HK-2 (cell line): ENCODE measurements at regions not wholly inside any gene's neighbourhood (a gene's known extent, or its start where the extent isn't known, plus 50 kb on each side); places are given as distances from the start of the nearest gene placed in this dataset.
A peak's percentile ranks its signal among the peaks of the same experiment; 100 is the strongest.
"Not testable (repeated sequence)": the region's sequence is repeated elsewhere in the genome, so short reads cannot be mapped to it uniquely, and the experiment has no call there.

Experiments used
- DNase-seq: peaks from one replicate; pipeline ENCODE4 v3.0.0-alpha.2; 2018; ENCODE audit not compliant: unreplicated experiment

DNA sequence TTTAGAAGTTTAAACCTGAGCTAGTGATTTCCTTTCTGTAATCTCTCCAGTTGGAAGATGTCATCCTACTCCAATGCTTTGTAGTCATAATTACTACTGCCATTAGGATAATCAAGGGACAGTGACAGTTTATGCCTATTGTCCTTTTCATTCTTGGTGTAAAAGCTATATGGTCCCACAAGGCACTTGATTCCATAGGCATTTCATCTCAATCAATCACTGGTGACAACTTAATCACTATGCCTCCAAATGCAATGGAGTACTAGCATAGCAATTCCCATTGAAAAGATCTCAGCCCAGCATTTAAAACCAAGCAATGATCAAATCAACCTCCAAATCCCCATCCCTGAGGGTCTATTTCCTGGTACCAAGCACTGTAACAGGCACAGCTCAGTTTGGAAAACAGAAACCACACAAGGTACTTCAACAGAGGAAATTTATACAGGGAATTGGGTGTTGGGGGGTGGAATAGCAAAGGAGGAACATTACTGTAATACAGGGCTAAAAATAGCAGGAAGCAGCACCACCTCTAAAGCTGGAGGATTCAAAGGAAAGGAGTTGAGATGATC is 51.0 kb downstream of the FHIP2A start:
- no peak for DNase-seq

DNA sequence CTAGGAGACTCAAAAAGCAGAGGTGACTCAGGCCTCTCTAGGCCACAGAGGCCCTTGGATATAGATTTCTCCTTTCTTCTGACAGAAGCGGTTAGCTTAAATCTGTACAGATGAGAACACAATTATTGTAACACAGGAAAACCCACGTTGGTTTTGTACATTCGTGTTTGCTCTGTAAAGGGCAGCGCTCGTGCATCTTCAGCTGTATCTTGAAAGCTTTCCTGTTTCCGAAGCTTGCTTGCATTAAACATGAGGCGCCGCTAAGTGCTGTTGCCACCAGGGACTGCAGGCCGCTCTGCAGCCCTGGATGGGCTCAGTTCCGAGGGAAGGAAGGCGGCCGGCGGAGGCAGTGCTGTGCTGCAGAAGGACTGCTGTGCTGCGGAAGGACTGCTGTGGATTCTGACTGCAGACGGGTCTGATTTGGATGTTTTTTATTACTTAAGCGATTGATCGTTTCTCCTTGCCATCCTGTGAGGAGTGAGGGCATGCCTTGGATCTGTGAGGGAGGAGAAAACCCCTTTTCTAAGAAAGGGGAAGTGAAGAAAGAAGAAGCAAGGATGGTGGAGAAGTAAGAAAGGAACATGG is 53.3 kb downstream of the FHIP2A start:
- no peak for DNase-seq

DNA sequence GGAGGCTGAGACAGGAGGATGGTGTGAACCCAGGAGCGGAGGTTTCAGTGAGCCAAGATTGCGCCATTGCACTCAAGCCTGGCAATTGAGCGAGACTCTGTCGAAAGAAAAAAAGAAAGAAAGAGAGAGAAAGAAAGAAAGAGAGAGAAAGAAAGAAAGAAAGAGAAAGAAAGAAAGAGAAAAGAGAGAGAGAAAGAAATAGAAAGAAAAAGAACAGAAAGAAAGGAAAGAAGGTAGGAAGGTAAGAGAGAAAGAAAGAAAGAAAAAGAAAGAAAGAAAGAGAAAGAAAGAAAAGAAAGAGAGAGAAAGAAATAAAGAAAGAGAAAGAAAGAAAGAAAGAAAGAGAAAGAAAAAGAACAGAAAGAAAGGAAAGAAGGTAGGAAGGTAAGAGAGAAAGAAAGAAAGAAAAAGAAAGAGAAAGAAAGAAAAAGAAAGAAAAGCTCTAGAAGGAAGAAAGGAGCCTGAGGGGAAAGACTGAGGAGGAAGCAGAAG is 54.1 kb downstream of the FHIP2A start:
- not testable (repeated sequence) for DNase-seq

DNA sequence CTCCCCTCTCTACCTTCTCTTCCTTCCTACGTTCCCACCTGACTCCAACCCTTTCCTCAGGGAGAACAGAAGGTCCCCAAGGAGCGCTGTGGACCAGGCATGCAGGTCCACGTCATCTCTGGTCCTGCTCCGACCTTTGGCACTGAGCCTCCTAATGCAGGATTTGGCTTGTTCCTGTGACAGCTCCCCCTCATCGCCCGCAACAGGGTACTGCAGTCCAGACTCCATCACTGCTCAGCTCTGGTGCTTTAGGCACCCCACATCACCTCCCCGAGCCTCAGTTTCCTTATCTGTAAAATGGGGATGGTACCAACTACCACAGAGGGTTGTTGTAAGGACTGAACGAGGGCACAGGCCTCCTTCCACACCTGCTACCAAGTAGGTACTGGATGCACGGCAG is 54.6 kb downstream of the FHIP2A start:
- no peak for DNase-seq

DNA sequence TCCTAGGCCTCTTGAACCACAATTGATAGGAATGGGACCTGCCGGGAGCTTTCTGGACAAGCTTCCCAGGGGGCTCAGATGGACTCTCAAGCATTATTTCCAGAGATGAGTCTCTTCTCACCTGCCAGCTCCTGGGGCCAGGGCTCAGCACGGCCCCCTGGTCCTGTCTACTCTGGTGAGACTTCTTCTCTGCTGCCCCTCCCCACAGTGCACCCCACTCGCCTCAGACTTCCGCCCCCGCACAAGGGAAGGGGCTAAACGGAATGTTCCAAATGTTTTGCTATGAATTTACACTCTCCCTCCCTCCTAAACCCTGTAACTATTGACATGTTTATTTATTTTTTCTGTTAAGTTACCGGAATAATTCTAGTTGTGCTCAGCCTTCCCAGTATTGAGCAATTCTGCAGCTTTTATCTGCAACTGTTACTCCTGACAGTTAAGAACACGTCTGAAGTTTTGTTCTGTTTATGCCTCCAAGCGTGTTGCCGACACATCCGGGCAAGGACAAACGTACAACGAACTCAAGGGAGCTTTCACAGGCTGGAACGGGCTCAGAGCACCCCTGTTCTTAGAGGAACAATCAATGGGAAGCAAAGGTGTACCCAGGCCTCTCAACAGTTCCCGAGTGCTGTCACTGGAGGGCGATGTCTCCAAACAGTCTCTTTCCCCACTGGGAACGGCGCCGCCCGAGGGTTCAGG is 55.2 kb downstream of the FHIP2A start:
- peak; percentile 81 for DNase-seq

DNA sequence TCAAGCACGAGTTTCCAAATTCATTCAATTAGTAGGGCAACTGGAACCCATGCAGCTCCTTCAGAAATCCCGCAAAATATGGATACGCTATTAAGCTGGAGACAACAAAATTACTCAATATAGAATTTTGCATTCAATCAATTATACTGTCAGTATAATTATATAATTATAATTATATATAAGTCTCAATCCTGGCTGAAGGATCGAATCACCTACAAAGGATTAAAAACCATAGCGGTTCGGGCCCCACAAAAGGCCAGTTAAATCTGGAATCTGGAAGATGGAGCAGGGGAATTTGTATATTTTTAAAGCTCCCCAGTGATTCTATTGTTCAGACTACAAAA is 55.7 kb downstream of the FHIP2A start:
- no peak for DNase-seq

DNA sequence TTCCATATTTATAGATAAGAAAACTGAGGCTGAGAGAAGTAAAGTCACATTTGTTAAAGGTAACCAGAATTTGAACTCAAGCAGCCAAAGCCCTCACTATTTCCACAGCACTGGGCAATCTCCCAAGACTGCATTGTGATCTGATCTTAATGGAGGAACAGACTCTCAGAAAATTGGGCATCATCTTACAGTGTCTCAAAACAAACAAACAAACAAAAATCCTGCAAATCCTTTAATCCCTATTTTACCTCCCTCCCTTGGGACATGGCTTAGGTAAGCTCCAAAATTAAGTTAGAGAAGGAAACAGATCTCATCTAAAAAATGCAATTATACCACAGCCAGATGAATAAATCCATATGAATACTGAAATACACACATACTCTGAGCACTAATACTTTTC is 57.5 kb downstream of the FHIP2A start:
- no peak for DNase-seq

DNA sequence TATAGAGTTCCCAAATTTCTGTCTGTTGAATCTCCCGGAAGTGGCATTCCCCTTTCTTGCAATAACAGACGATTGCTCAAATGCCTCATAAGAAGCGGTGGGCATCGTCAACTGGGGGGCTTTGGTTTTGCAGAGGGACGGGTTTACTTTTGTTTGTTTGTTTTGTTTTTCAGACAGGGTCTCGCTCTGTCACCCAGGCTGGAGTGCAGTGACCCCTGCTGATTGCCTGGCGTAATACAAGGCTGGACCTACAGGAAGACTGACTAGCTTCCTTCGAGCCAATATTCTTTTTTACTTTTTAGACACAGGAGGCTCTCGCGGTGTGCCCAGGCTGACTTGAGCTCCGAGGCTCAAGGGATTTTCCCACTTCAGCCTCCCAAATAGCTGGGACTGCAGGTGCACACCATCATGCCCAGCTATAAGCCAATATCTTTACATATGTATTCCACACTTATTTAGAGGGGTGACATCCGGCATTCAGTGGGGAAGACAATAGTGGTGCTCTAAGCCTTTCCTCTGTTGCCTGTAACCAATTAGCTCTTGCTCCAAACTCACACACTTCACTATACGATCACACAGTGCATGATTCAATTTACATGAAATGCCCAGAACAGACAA is 58.1 kb downstream of the FHIP2A start:
- no peak for DNase-seq

DNA sequence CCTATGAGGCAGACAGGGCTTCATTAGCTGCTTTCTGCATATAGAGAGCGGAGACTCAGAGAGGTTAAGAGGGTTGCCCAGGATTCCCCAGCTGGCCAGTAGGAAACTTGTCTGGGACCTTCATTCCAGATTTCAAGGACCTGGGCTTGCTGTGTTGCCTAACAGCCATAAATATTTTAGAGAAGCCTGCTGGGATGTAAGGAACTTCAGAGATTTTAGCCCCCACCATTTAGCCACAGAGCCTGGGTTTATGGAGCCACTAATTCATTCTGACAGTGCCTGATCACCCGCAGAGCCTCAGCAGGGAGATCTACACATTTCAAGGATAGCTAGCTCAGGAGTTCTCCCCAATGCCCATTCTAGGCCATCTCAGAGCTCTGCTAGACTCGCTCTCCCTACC is 56.6 kb upstream of the TRUB1 start:
- DNase-seq = no peak

DNA sequence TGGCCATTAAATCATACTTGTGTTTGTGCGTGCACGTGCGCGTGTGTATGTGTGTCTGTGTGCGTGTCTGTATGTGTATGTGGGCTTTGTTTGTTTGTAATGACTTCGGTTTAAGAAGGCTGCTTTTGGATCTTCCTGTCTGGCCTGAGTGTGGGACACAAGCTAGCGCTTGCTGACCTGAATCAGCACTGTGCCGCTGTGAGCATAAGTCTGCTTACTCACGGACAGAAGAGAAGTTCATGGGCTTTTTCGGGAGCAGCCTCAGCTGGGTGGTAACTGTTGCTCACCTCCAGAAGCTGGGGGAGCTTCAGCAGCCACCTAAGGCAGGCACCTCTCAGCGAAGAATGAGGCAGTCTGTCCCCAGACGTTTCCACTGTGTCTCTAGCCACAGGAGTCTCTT is 56.1 kb upstream of the TRUB1 start:
- no peak for DNase-seq

DNA sequence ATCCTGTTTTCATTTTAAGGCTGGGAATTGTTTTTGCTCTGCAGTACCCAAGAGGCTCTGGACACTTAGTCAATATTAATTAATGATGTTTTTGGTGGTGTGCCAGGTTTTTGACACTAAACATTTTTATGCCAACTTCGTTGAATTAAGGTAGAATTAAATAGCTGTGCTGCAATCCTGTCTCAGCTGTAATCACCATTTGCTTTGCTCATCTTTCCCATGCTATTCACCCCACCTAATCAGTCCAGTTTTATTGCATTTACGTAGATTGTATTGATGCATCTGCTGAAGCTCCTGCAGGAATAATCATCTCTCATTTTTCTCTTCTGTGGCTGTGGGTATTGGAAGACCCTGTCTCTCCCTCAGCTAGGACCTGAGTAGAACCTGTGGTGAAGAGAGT is 52.6 kb upstream of the TRUB1 start:
- DNase-seq = no peak
